Testis (tissue), 2 donors: ENCODE measurements at regions not wholly inside any gene's neighbourhood (a gene's known extent, or its start where the extent isn't known, plus 50 kb on each side); places are given as distances from the start of the nearest gene placed in this dataset.
"Not testable (repeated sequence)": the region's sequence is repeated elsewhere in the genome, so short reads cannot be mapped to it uniquely, and the experiment has no call there.

Source experiments
- DNase-seq: peaks from one replicate; pipeline ENCODE4 v3.0.0-alpha.2; 2019
- H3K27ac ChIP-seq, 2 donors: fragments of 200-600 bp; sonication (generic); one replicate each; pipeline ENCODE4 v1.5.1; 2019
- H3K27me3 ChIP-seq: fragments of 200-600 bp; sonication (generic); one replicate; pipeline ENCODE4 v1.5.1; 2019
- H3K36me3 ChIP-seq: fragments of 200-600 bp; sonication (generic); one replicate; pipeline ENCODE4 v1.5.1; 2017; ENCODE audit warnings: low read depth; ENCODE audit errors: missing control alignments
- H3K4me1 ChIP-seq: fragments of 200-600 bp; sonication (generic); one replicate; pipeline ENCODE4 v1.5.1; 2019
- H3K4me3 ChIP-seq, 2 donors: fragments of 200-600 bp; sonication (generic); one replicate each; pipeline ENCODE4 v1.5.1; 2017 to 2019
- H3K9me3 ChIP-seq: fragments of 200-600 bp; sonication (generic); one replicate; pipeline ENCODE4 v1.5.1; 2017
- CTCF ChIP-seq, 3 experiments: fragments of 450-650 bp in 2 of 3; fragments of 200-600 bp in 1 of 3; sonication (generic) in 1 of 3; IDR thresholded peaks; one replicate each; pipeline ENCODE4 v1.5.1; 2016 to 2019; ENCODE audit warnings: antibody characterized with exemption in 3 of 3, mild to moderate bottlenecking in 2 of 3, moderate library complexity in 1 of 3
- POLR2A ChIP-seq: fragments of 450-650 bp; IDR thresholded peaks from one replicate; pipeline ENCODE4 v1.6.1; 2017; ENCODE audit warnings: antibody characterized with exemption, mild to moderate bottlenecking, moderate library complexity
- WGBS, 2 donors: methylation state at CpG; one replicate each; pipeline ENCODE4 v1.1.5; 2018; 5-methylcytosine and 5-hydroxymethylcytosine counted together
- intact Hi-C: fragments of 100-400 bp; cut with DNase I; formaldehyde crosslinking; loops from one replicate; pipeline ENCODE4 v1.15.1; 2023; ENCODE audit warnings: low total_unique reads

GRCh38 chr17:62149961-62150360 lies 84.9 kb upstream of the MED13 start:
- DNase-seq, result no peak
- TF ChIP-seq POLR2A, result no peak
- TF ChIP-seq CTCF (IDR thresholded peaks at IDR 0.05), result no peak
- Histone ChIP-seq H3K9me3 (no peaks in the 10 kb centered on the region), H3K27ac (no peak overlapping the region), H3K27me3 (no peaks in the 10 kb centered on the region), H3K4me3 (no peak overlapping the region), H3K36me3 (no peaks in the 10 kb centered on the region), H3K4me1 (no peaks in the 10 kb centered on the region)
- intact Hi-C loops, result no loop called here
- WGBS, 2 donors, result 87 to 94% methylated on average over 4 of the region's 4 CpGs

GRCh38 chr17:62147284-62147683 lies 82.2 kb upstream of the MED13 start:
- intact Hi-C loops, result no loop called here
- WGBS, 2 donors, result 59 to 79% methylated on average over 4 of the region's 4 CpGs

DNA sequence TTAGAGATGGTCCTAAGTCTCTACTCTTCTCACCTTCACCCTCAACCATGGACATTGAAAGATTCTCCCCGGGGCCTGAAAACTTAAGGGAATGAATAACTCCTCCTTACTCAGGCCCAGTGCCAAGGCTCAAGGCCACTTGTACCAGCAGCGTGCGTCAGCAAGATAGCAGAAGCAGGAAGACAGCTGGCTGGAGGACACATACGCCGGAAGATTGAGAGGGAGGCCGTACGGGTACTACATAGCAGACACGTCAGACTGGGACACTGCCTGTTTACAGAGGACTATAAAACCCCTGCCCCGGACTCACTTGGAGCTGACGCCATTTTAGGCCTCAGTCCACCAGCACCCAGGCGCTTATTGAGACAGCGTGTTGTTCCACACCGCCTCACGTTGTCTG lies 75.8 kb upstream of the MED13 start:
- intact Hi-C loops, result no loop called here
- Histone ChIP-seq H3K4me3 (no peak overlapping the region), H3K27me3 (no peaks in the 10 kb centered on the region), H3K4me1 (no peaks in the 10 kb centered on the region), H3K36me3 (no peaks in the 10 kb centered on the region), H3K9me3 (no peaks in the 10 kb centered on the region), H3K27ac (peak overlapping the region; percentile 72 to 74)
- 26% methylated on average over 14 of the region's 14 CpGs for WGBS, 2 donors
- TF ChIP-seq CTCF (IDR thresholded peaks at IDR 0.05) (no peak), POLR2A (no peak)
- peak; percentile 95 for DNase-seq

More at GRCh38 chr17:62147284-62147683, 82.2 kb upstream of the MED13 start:
- Histone ChIP-seq H3K9me3 (no peaks in the 10 kb centered on the region), H3K4me3 (no peak overlapping the region), H3K36me3 (no peaks in the 10 kb centered on the region), H3K4me1 (no peaks in the 10 kb centered on the region), H3K27ac (no peak overlapping the region), H3K27me3 (no peaks in the 10 kb centered on the region)
- DNase-seq, result no peak
- TF ChIP-seq CTCF (IDR thresholded peaks at IDR 0.05) (no peak), POLR2A (no peak)

DNA sequence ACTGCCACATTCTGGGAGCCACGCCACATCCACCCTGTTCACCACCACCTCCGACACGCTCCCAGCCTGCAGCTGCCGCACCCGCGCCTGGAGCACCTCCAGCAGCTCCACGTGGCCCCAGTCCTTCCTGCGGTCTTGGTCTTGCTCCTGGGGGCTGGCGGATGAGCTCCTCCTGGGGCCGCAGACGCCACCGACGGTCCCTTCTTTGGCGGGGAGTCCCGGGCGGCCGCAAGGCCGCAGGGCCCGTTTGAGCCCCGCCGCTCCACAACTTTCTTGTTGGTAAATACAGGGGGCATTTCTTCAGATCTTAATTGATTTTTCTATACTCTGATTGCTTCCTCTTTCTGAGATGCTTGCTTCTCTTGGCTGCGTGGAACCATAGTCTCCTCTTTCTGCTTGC lies 75.3 kb upstream of the MED13 start:
- no peak overlapping the region for H3K27ac ChIP-seq
- WGBS, 2 donors, result 60 to 80% methylated on average over 18 to 22 of the region's 22 CpGs
- intact Hi-C loops, result no loop called here

GRCh38 chr17:62139690-62140354 lies 74.7 kb upstream of the MED13 start:
- 66 to 76% methylated on average over 16 to 29 of the region's 35 CpGs for WGBS, 2 donors
- H3K9me3 ChIP-seq, intact Hi-C loops, DNase-seq, H3K27me3 ChIP-seq, H3K27ac ChIP-seq, H3K36me3 ChIP-seq, H3K4me1 ChIP-seq: not testable (repeated sequence)
- peak overlapping the region in 1 of 2 donors; percentile 10 for H3K4me3 ChIP-seq

More for the DNA sequence above, 75.3 kb upstream of the MED13 start:
- Histone ChIP-seq H3K27me3 (no peaks in the 10 kb centered on the region), H3K36me3 (no peaks in the 10 kb centered on the region), H3K4me1 (no peaks in the 10 kb centered on the region), H3K9me3 (no peaks in the 10 kb centered on the region), H3K4me3 (no peak overlapping the region)
- TF ChIP-seq CTCF (IDR thresholded peaks at IDR 0.05) (no peak), POLR2A (no peak)
- DNase-seq, result no peak
